NCI-H2171 (cell line): ENCODE measurements at regions not wholly inside any gene's neighbourhood (a gene's known extent, or its start where the extent isn't known, plus 50 kb on each side); places are given as distances from the start of the nearest gene placed in this dataset.

ENCODE experiments used
- DNase-seq: peaks from one replicate; lab custom pipeline; 2025; lab: John Stamatoyannopoulos, UW

DNA sequence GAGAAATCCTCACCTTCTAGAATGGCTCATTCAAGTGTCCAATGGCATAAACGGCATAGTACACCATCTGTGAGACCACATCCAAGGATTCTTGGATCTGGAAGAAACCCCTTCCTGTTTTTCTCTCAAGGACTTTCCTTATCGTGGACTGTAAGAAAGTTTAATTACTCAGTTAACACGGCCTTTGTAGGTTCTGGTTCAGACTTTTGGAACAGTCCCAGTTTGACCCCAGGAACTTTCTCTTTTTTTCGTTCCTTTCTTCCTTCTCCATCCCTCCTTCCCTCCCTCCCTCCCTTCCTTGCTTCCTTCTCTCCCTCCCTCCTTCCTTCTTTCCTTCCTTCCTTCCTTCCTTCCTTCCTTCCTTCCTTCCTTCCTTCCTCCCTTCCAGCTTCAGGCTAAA, 343.5 kb upstream of the SMIM31 start:
- DNase-seq = no peak

DNA sequence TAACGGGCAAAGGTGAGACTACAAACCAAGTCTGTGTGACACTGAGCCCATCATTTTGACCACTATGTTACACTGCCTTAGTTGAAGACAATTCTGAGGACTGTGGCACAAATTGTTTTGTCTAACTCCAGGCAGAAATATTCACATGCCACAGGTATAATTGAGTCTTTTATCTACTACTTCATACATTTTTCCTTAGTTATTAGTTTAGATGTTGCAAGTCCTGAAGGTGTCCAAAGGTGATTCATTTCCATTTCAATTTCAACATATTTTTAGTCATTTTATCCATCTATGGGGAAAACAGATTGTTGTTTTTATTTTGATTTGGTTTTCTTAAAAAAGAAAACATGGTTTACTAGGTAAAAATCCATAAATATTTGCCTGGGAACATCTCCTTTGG, 341.7 kb upstream of the SMIM31 start:
- no peak for DNase-seq

DNA sequence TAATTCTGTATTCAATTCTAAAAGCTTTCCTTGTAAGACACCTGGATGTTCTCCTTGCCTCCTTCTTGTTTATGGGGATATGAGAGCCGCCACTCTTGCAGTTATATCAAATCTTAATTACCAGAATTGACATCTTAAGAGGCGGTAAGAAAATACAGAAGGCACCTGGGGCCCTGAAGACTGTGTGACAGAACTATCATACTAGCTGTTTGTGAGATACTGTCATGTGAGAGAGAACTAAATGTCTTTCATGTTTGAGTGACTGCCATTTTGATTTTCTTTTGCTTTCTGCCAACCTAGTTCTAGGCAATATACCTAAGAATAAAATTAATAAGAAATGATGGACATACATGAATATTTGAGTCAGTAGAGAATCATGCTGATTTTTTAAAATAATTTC, 340.2 kb upstream of the SMIM31 start:
- DNase-seq = no peak

DNA sequence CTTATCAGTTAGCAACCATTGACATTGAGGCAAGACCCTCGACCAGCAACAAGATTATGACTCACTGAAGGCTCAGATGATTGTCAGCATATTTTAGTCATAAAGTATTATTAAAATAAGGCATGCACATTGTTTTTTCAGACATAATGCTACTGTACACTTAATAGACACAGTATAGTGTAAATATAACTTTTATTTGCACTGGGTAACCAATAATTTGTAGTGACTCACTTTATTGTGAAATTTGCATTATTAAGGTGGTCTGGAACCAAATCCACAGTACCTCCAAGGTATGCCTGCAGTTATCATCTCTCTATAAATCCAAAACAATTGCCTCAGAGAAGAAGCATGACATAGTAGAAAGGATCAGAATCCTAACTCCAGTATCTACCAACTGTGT, 330.1 kb upstream of the SMIM31 start:
- no peak for DNase-seq

DNA sequence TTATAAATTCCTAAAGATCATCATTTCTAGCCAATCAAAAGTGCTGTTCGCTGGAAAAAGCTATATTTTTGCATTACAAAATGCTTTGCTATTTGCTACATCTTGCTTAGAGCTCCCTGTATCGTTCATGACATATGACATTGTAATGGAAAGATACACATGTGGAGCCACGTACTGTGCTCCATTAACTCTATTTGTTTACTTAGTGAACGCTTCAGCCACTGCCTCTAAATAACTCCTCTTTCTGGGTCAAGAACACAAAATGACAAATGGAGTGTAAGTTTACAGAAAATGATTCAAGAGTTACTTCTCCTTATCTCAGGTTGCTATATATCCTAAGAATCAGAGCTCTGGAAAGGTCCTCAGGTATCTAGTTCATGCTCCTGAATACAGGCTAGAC, 329.1 kb upstream of the SMIM31 start:
- DNase-seq = no peak

DNA sequence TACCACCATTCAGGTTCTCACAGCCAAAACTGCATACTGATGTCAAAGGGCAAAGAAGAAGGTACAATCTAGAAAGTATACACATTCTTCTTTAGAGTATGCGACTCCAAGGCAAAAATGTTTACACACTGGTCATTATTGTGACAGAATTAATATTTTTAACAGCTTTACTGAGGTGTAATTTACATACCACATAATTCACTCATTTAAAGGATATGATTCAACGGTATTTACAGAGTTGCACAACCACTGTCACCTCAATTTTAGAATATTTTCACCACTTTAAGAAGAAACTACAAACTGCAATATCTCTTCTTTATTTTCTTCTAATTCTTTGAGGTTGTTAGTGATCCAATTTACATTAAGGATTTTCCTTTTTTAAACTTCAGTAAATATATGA, 325.4 kb upstream of the SMIM31 start:
- DNase-seq = no peak

DNA sequence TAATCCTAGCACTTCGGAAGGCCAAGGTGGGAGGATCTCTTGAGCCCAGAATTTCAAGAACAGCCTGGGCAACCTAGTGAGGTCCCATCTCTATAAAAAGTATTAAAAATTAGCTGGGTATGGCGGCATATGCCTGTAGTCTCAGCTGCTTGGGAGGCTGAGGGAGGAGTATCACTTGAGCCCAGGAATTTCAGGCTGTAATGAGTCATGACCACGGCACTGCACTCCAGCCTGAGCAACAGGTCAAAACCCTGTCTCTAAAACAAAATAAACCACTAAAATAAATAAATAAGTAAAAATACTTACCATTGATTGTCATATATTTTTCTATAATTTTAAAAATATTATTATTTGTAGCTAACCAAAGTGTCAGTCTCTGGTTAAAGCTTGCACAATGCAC, 315.6 kb upstream of the SMIM31 start:
- DNase-seq = no peak

DNA sequence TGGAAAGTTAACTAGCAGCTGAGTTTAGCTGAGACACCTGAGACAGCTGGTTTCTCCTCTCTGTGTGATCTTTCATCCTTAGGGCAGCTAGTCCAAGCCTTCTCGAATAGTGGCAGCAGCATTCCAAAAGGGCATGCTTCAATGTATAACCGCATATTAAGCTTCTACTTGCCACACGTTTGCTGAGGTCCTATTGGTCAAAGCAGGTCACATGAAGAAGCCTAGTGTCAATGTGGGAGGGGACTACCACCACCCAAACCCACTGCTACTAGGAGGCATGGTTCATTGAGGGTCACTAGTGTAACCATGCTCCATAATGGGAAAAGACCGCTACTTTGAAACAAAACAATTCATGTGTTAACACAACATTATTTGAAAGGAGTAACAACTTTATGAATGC, 314.9 kb upstream of the SMIM31 start:
- no peak for DNase-seq

DNA sequence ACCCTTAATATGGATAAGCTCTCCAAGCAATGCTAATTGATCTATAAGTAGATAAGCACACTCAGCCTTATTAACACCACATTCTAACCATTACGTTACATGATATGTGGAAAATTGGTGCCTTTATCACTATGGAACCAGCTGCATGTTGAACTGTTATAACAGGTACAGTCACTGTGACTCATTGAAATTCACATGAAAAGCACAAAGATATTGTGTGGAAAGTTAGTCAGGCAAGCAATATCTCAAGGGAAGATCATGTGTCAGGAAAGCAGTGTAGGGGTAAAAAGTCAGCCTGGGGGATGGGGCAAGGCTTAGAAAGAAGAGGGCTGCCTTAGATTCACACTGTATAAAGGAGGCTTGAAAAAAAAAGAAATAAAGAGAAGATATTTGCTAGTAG, 313.7 kb upstream of the SMIM31 start:
- no peak for DNase-seq

DNA sequence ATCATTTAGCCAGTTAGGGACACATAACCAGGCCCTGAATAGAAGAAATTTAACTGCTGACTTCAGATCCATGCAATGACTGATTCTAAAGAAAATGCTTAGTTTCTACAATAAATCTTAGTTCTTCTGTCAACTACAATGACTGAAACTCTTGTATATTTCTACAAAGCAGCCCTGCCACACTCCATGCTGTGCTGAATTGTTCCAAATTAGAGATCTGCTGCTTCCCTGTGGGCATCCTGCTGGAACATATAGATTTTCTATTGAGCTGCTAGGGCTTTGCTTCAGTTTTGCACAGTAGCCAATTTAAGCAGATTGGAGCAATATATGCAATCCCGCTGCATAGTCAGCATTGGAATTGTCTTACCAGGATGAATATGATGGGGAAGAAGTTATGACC, 312.8 kb upstream of the SMIM31 start:
- DNase-seq = no peak

DNA sequence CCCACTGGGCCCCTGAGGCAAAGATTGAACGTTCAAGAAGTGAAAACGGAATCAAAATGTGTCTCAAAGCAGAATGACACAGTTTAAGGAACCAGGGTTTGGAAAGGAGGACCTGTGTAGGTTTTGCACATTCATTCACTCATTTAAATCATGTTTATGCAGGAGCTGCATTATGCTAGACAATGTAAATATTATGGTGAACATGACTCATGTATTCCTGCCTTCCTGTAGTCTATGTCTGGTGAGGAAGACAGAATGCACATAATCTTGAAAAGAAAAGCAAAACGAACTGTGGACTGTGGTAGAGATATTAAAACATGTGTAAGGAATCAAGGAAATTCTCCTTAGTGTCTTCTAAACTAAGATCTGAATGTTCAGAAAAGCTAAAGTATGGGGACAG, 311.8 kb upstream of the SMIM31 start:
- DNase-seq = no peak

DNA sequence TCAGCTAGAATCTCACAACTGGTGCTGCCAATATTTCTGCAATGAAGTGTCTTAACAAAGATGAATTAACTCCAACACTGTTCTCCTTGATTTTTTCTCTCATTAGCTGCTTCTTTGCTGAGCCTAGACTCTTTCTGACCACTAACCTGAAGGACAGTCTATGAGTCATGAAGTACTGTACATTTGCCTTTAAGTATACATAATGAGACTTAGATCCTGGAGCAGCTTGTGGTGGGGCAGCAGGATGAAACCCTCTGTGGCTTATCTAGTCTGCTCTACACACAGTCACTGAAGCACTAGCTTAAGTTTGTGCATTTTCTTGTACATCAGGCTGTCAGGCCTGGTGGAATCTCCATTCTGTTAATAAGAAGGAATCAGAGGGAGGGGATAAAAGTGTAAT, 307.4 kb upstream of the SMIM31 start:
- DNase-seq = no peak

DNA sequence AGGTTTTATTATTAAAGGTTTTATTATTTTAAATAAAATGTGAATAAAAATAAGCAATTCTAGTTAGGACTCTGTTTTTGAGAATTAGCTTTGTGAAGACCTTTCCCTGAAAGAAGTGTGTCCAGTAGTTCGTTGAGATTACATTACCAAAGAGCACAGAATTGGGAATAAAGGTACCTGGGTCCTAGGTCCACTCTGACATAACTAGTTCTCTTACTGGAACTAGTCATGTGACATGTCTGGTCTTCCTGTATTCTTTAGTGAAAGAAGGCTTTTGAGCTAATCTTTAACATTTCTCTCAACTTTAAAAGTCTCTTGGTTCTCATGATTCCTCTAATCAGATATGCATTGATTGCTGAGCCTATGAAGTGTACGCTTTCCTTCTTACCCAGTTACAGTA, 292.0 kb upstream of the SMIM31 start:
- no peak for DNase-seq

DNA sequence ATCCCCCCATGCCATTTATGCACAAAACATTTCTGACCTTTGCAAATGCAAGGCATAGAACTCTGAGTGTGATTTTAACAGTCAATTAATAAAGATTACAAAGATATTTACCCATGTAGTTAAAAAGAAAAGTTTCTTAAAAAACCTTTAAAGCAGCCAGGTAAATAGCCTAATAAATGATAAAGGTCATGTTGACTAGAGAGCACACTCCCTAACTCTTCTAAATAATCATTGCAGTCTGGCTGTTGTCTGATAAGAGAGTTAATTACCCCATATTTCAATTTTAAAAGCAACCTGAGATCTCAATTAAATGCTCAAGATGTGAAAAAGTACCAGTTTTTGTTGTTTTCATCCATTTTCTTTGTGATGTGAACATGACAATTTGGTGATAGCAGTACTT, 291.5 kb upstream of the SMIM31 start:
- no peak for DNase-seq

DNA sequence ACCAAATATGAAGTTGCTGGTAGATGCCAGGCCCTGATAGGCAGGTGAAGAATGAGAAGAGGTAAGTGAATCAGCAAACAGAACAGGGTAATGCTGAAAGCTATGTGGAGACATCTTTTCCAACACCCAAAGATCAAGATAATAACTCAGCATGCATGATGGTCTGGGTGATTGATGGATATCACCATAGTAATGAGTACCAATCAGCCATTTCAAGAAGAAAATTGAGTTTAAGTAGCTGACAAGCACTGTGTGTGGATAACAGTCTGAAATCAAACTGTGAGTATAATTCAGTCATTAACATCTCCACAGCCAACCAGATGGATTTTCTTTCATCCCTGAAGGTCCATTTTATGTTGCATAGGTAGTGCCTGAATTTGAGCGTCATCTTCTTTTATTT, 289.6 kb upstream of the SMIM31 start:
- DNase-seq = no peak

DNA sequence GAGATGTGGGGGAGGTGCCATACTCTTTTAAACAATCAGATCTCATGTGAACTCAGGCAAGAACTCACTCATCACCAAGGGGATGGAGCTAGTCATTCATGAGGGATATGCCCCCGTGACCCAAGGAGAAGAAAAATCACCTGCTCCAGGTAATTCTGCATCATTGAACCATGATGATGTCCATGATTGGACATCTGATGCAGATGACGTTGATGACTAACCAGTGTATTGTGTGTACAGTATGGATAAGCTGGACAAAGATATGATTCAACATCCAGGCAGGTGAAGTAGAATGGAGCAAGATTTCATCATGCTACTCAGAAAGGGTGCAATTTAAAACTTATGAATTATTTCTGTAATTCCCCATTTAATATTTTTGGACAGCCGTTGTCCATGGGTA, 286.4 kb upstream of the SMIM31 start:
- DNase-seq = no peak

DNA sequence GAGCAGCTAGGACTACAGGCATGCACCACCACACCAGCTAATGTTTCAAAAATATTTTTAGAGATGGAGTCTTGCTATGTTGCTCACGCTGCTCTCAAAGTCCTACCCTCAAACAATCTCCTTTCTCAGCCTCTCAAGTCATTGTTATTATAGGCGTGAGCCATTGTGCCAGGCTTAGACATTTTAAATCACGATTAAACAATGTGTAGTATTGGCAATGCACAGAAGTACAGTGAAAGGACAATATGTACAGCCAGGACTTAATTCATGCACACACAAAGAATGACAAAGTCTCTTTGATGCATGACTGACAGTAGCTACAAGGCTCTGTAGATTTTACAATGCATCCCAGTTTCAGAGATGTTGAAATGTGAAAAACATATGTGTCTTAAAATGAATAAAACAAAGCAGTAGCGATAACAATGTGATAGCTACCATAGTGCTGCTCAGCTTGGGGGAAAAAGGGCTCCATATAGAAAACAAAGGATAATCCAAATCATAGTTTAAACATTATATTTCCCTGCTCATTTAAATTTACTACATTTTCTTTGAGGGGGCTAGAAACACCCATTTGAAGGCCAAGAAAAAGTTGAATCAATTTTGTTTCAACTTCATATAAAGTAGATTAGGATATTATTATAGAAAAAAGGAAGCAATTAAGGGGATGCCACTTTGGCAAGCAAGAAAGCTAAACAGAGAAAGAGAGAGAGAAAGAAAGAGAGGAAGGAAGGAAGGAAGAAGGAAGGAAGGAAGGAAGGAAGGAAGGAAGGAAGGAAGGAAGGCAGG, 272.4 kb upstream of the SMIM31 start:
- DNase-seq = no peak

DNA sequence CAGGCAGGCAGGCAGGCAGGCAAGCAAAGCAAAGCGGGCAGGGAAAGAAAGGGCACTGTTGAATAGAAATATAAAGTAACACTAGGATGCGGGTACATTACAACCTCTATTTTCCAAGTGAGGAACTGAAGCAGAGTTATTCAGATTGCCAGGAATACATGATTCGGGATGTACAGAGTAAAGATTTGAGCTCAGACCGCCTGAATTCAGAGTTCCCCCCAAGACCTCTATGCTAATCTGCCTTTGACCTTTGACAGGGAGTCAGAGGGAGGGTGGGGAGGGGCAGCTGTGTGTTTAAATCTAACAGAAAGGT, 271.9 kb upstream of the SMIM31 start:
- DNase-seq = no peak

DNA sequence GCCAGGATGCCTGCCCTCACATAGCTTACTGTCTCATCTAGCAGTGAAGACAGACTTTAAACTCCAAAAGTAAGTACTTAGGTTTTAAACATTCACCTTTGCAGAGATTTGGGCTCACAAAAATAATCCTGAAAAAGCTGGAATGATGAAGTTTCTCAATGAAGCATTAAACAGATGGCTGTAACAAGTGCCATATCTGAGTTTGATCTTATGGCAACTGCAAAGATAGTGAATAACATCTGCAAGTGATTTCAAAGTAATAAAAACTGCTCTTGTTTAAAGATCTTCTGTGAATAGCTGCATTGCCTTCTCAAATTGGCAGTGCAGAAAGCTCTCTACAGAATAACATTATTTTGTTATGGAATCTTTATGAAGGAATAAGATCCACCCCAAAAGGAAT, 271.2 kb upstream of the SMIM31 start:
- no peak for DNase-seq

DNA sequence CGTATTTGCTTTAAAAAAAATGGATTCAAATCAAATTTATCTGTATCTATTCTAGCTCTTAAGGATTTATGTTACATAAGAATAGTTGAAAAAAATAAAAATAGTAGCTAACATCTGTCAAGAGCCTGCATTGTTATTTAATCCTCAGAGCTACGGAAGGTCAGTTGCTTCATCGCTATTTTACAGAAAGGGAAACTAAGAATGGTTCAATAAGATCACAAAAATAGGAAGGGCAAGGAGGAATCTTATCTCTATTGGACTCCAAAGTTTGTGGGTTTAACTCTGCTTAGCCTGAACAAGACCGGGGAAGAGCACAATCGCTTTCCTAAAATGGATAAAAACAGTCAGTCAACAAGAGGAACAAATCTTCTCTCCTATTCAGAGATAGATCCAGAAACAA, 270.2 kb upstream of the SMIM31 start:
- DNase-seq = no peak

DNA sequence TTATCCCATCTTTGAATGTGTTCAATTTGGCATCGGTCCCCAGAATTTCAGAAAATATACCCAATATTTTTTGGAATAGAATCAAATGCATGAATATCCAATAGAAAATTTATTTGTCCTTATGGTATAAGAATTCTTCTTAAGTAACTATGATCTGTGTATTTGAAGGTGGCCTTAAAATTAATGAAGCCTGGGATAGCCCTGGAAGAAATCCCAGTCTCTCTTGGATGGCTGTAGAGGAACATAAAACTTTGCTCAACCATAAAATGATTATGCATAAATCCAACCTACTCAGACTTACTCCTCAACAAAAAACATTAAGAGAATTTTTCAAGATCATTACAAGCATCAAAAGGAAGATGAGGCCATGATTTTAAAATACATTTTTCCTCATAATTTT, 269.4 kb upstream of the SMIM31 start:
- no peak for DNase-seq

DNA sequence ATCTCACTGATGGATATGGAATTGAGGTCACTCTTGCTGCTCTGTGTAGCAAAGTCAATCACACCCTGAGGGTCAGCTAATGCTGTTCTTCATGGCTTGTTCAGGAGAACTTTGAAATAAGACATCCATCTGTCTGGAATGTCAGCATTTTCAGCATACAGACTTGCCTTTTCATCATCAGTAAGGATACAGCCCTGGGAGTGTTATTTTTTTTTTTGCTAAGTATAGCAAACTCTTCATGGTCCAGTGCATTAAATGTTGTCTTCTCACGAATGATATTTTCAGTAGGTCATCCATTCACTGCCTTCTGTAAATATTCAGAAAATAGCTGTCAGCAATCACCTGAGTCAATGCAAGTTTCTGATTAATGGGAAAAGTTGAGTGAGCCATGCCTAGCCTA, 268.8 kb upstream of the SMIM31 start:
- no peak for DNase-seq

DNA sequence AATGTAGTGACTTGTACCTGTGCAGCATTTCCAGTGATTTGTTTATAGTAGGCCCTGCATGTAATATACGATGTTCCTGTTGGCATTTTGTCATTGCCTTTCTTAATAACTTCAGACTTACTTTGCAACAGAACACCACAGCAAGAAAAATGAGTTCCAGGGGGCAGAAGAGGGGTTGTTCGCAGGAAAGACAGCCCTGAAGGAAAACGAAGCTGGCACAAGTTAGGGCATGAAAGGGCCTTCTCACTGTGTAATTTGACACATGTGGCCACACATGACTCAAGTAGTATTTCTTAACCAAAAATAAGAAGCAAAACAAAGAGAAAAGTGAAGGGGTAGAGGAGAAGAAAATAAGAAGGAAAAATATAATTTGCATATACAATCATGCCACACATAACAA, 265.8 kb upstream of the SMIM31 start:
- DNase-seq = no peak

DNA sequence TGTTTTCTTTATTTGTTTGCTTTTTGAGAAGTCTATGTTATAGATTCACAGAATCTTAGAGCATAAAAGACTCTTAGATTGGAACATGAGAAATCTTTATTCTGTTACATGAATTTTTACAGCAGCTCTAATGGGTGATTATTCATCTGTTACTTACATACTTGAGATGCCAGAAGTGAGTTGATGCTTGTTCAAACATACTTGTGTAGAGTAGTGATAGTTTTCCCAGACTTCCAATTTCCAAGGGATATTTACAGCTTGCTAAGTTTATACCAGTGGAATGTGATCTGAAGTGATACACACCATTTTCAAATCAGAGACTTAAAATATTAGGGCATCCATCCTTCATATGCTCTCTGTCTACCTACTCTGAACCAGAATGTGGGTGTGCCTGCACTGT, 252.9 kb upstream of the SMIM31 start:
- DNase-seq = no peak

DNA sequence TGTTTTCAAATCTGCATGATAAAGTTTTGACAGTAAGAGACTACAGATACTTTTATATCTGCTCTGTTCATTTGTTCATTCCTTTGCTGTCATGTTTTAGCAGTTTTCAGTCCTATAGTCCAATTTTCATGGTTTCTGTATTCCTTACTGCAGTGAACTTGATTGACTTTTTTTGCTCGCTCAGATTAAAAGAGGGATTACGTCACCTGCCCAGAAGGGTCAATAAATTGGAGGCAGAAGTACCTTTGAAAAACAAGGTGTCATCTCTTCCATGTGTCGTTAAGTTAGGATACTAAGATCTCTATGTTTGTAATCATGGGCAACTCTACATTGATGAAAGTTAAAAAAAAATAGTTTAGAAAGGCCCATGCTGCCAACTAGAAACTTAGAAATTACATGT, 250.1 kb upstream of the SMIM31 start:
- DNase-seq = no peak
